HEK293 (cell line): ENCODE measurements at regions not wholly inside any gene's neighbourhood (a gene's known extent, or its start where the extent isn't known, plus 50 kb on each side); places are given as distances from the start of the nearest gene placed in this dataset.

Source experiments
- CTCF ChIA-PET: fragments of 350-600 bp; formaldehyde crosslinking; extraction: SDS; loops from one replicate; lab custom pipeline; 2021; ENCODE audit warnings: antibody characterized with exemption; lab: Yijun Ruan, JAX
- POLR2A ChIA-PET: fragments of 300-600 bp; formaldehyde crosslinking; extraction: SDS; loops from one replicate; lab custom pipeline; 2020; ENCODE audit warnings: antibody characterized with exemption, inconsistent platforms; lab: Yijun Ruan, JAX
- H3K27ac ChIP-seq: fragments of 200-500 bp; sonication (Bioruptor generic); 2 replicates; pipeline ENCODE4 v1.5.1; 2014; ENCODE audit warnings: low read depth, low read length, control low read depth, inconsistent platforms; ENCODE audit errors: extremely low read depth
- H3K36me3 ChIP-seq, 2 experiments: fragments of 200-500 bp in 1 of 2; sonication (Bioruptor generic) in 1 of 2; 1 replicate in 1 of 2; 2 replicates in 1 of 2; pipeline ENCODE4 v1.5.1; 2014 to 2017; ENCODE audit warnings: inconsistent platforms in 2 of 2, low read length in 2 of 2; ENCODE audit not compliant: control insufficient read depth in 2 of 2, insufficient read depth in 1 of 2
- H3K4me1 ChIP-seq: fragments of 200-500 bp; sonication (Bioruptor generic); 2 replicates; pipeline ENCODE4 v1.5.1; 2014; ENCODE audit warnings: mild to moderate bottlenecking, low read length, inconsistent platforms; ENCODE audit not compliant: control insufficient read depth, insufficient read depth
- H3K4me3 ChIP-seq: 2 replicates; pipeline ENCODE4 v1.5.1; 2011; ENCODE audit warnings: low read depth, mild to moderate bottlenecking, control low read depth, low read length, moderate library complexity
- H3K9me3 ChIP-seq: fragments of 200-500 bp; sonication (Bioruptor generic); 2 replicates; pipeline ENCODE4 v1.5.1; 2014; ENCODE audit warnings: low read depth, low read length, inconsistent platforms; ENCODE audit not compliant: control insufficient read depth, insufficient read depth
- HOXC10 ChIP-seq: sonication (generic); formaldehyde crosslinking; IDR thresholded peaks from 2 replicates; pipeline ENCODE4 v1.8.1; 2023; ENCODE audit warnings: mild to moderate bottlenecking, missing genetic modification reagents
- KLF8 ChIP-seq: fragments of 450-650 bp; formaldehyde crosslinking; IDR thresholded peaks from 2 replicates; pipeline ENCODE4 v1.5.1; 2016; ENCODE audit warnings: missing biosample characterization, missing genetic modification characterization
- SP7 ChIP-seq: fragments of 450-650 bp; formaldehyde crosslinking; IDR thresholded peaks from 2 replicates; pipeline ENCODE4 v1.5.1; 2016; ENCODE audit warnings: missing biosample characterization, missing genetic modification characterization
- TRIM28 ChIP-seq: IDR thresholded peaks from 2 replicates; pipeline ENCODE4 v1.6.1; 2011; ENCODE audit warnings: low read length, control low read depth, borderline replicate concordance
- ZBTB21 ChIP-seq: fragments of 450-650 bp; formaldehyde crosslinking; IDR thresholded peaks from 2 replicates; pipeline ENCODE4 v1.5.1; 2017; ENCODE audit warnings: missing biosample characterization, missing genetic modification characterization
- ZBTB8A ChIP-seq: fragments of 450-650 bp; formaldehyde crosslinking; IDR thresholded peaks from 2 replicates; pipeline ENCODE4 v1.5.1; 2016; ENCODE audit warnings: missing biosample characterization, missing genetic modification characterization
- ZNF112 ChIP-seq: fragments of 450-650 bp; formaldehyde crosslinking; IDR thresholded peaks from 2 replicates; pipeline ENCODE4 v1.5.0; 2017; ENCODE audit warnings: missing biosample characterization, missing genetic modification characterization
- ZNF239 ChIP-seq: fragments of 450-650 bp; formaldehyde crosslinking; IDR thresholded peaks from 2 replicates; pipeline ENCODE4 v1.5.1; 2016; ENCODE audit warnings: missing biosample characterization, missing genetic modification characterization
- ZNF302 ChIP-seq: fragments of 450-650 bp; formaldehyde crosslinking; IDR thresholded peaks from 2 replicates; pipeline ENCODE4 v1.5.1; 2016; ENCODE audit warnings: missing biosample characterization, missing genetic modification characterization, low read depth
- ZNF354C ChIP-seq: fragments of 450-650 bp; formaldehyde crosslinking; IDR thresholded peaks from 2 replicates; pipeline ENCODE4 v1.5.1; 2016; ENCODE audit warnings: missing biosample characterization, missing genetic modification characterization, low read depth, borderline replicate concordance
- ZNF426 ChIP-seq: fragments of 450-650 bp; formaldehyde crosslinking; IDR thresholded peaks from 2 replicates; pipeline ENCODE4 v1.5.1; 2017; ENCODE audit warnings: missing biosample characterization, missing genetic modification characterization, mild to moderate bottlenecking, inconsistent platforms, moderate library complexity
- ZNF473 ChIP-seq: fragments of 450-650 bp; formaldehyde crosslinking; IDR thresholded peaks from 2 replicates; pipeline ENCODE4 v1.5.1; 2017; ENCODE audit warnings: missing biosample characterization, missing genetic modification characterization
- ZNF558 ChIP-seq: fragments of 450-650 bp; formaldehyde crosslinking; IDR thresholded peaks from 2 replicates; pipeline ENCODE4 v1.5.1; 2016; ENCODE audit warnings: missing biosample characterization, missing genetic modification characterization
- ZNF560 ChIP-seq: fragments of 450-650 bp; formaldehyde crosslinking; IDR thresholded peaks from 2 replicates; pipeline ENCODE4 v1.5.1; 2017; ENCODE audit warnings: missing biosample characterization, missing genetic modification characterization, borderline replicate concordance
- ZNF621 ChIP-seq: fragments of 450-650 bp; formaldehyde crosslinking; IDR thresholded peaks from 2 replicates; pipeline ENCODE4 v1.5.1; 2017; ENCODE audit warnings: missing biosample characterization, missing genetic modification characterization
- ZNF777 ChIP-seq: fragments of 450-650 bp; formaldehyde crosslinking; IDR thresholded peaks from 2 replicates; pipeline ENCODE4 v1.5.1; 2017; ENCODE audit warnings: missing biosample characterization, missing genetic modification characterization, borderline replicate concordance
- ZNF837 ChIP-seq: fragments of 450-650 bp; formaldehyde crosslinking; IDR thresholded peaks from 2 replicates; pipeline ENCODE4 v1.5.1; 2016; ENCODE audit warnings: missing biosample characterization, missing genetic modification characterization
- ZXDB ChIP-seq: fragments of 450-650 bp; formaldehyde crosslinking; IDR thresholded peaks from 2 replicates; pipeline ENCODE4 v1.5.1; 2016; ENCODE audit warnings: missing biosample characterization, missing genetic modification characterization
- TF ChIP-seq, protein P1 (sequence below): fragments of 450-650 bp; formaldehyde crosslinking; conservative IDR thresholded peaks from 2 replicates; pipeline ENCODE4 v1.5.1; 2016; ENCODE audit warnings: low read depth, missing biosample characterization, missing genetic modification characterization
- TF ChIP-seq, protein P2 (sequence below): fragments of 450-650 bp; formaldehyde crosslinking; IDR thresholded peaks from 2 replicates; pipeline ENCODE4 v1.5.1; 2017; ENCODE audit warnings: missing biosample characterization, missing genetic modification characterization

DNA sequence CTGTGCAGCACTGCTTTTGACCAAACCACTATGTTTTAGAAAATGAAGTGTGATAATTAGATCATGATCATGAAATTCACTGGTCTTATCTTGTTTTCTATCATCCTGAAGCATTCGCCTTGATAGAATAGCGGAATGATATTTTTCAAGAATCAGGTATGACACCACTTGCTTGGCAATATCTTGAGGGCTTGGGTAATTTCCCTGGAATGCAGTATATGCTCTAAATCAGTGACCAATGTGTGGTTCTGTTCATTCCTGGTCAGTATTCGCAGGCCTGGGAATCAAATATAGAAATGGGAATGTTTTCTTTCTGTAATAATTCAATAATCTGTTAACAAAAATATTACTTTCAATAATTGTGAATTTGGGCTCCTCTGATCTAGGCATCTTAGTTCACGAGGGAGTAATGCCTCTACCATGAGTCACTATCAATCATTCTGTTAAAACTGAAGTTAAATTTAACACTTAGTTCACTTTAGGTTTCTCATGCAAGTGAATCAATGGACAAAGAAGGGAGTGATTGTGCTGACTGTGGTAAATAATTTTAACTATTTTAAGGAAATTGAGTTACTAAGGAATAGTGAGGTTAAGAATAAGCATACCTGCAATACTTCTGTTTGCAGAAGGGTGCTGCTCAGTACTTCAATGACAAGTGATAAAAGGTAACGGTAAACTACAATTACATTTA, 137.9 kb downstream of the PCDH20 start (continued):
- no peak for TF ChIP-seq ZNF777
- TF ChIP-seq ZNF426 (tag by site-specific recombination): no peak
- TF ChIP-seq, protein P1, sequence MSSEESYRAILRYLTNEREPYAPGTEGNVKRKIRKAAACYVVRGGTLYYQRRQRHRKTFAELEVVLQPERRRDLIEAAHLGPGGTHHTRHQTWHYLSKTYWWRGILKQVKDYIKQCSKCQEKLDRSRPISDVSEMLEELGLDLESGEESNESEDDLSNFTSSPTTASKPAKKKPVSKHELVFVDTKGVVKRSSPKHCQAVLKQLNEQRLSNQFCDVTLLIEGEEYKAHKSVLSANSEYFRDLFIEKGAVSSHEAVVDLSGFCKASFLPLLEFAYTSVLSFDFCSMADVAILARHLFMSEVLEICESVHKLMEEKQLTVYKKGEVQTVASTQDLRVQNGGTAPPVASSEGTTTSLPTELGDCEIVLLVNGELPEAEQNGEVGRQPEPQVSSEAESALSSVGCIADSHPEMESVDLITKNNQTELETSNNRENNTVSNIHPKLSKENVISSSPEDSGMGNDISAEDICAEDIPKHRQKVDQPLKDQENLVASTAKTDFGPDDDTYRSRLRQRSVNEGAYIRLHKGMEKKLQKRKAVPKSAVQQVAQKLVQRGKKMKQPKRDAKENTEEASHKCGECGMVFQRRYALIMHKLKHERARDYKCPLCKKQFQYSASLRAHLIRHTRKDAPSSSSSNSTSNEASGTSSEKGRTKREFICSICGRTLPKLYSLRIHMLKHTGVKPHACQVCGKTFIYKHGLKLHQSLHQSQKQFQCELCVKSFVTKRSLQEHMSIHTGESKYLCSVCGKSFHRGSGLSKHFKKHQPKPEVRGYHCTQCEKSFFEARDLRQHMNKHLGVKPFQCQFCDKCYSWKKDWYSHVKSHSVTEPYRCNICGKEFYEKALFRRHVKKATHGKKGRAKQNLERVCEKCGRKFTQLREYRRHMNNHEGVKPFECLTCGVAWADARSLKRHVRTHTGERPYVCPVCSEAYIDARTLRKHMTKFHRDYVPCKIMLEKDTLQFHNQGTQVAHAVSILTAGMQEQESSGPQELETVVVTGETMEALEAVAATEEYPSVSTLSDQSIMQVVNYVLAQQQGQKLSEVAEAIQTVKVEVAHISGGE: no peak

DNA sequence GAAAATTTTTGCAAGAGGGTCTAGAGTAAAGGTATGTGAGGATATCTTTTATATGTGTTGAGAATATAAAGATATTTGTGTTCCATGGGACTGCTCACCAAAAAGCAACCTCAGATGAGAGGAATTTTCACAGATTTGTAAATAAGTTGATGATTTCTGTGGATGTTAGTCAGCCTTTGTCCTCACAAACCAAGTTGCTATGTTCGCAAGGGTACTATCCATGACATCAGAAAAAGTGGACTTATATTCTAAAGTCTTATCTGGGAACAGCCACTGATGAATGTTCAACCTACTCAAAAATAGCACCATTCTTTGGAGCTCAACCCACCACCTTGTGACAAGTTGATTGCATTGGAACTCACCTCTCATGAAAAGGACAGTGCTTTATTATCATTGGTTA, 138.6 kb downstream of the PCDH20 start:
- H3K4me3 ChIP-seq: no peak overlapping the region
- TF ChIP-seq ZNF560 (tag by site-specific recombination) (no peak), TRIM28 (no peak), HOXC10 (CRISPR knock-in tag) (no peak), ZNF354C (tag by site-specific recombination) (no peak), SP7 (tag by site-specific recombination) (no peak), ZNF112 (tag by site-specific recombination) (no peak), ZBTB8A (tag by site-specific recombination) (no peak)
- H3K9me3 ChIP-seq: no peaks in the 10 kb centered on the region
- POLR2A ChIA-PET: no interaction called here
- no peaks in the 10 kb centered on the region for H3K36me3 ChIP-seq
- H3K27ac ChIP-seq: no peak overlapping the region
- H3K4me1 ChIP-seq: no peaks in the 10 kb centered on the region
- CTCF ChIA-PET: interaction anchor here (0.6 kb wide), 1 partner anchor 22 kb away, joined by 3 read pairs; no protein-coding TSS in a partner anchor

DNA sequence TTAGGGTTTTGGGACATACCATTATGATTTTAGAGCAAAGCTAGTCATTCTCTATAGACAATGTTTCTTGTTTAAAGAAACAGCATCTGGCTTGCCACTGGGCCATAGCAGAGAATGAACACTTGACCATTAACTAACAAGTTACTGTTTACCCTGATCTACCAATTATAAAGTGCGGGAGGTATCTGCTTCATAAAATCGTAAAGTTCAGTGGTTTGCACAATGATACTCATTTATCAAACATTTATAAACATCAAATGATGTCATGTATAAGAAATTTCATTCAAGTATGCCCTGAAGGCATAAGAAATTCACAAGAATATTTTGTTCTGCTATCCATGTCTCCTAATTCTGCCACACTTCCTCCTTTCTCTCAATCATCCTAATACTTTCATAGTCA, 139.2 kb downstream of the PCDH20 start:
- H3K4me1 ChIP-seq: no peaks in the 10 kb centered on the region
- no peak overlapping the region for H3K4me3 ChIP-seq
- TF ChIP-seq ZNF837 (tag by site-specific recombination) (no peak), ZNF621 (tag by site-specific recombination) (no peak), ZBTB21 (tag by site-specific recombination) (no peak), ZNF302 (no peak), KLF8 (no peak), ZNF239 (tag by site-specific recombination) (no peak), ZXDB (tag by site-specific recombination) (no peak), ZNF558 (no peak), ZNF473 (no peak)
- TF ChIP-seq, protein P2, sequence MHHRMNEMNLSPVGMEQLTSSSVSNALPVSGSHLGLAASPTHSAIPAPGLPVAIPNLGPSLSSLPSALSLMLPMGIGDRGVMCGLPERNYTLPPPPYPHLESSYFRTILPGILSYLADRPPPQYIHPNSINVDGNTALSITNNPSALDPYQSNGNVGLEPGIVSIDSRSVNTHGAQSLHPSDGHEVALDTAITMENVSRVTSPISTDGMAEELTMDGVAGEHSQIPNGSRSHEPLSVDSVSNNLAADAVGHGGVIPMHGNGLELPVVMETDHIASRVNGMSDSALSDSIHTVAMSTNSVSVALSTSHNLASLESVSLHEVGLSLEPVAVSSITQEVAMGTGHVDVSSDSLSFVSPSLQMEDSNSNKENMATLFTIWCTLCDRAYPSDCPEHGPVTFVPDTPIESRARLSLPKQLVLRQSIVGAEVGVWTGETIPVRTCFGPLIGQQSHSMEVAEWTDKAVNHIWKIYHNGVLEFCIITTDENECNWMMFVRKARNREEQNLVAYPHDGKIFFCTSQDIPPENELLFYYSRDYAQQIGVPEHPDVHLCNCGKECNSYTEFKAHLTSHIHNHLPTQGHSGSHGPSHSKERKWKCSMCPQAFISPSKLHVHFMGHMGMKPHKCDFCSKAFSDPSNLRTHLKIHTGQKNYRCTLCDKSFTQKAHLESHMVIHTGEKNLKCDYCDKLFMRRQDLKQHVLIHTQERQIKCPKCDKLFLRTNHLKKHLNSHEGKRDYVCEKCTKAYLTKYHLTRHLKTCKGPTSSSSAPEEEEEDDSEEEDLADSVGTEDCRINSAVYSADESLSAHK (tag by site-specific recombination): no peak
- H3K9me3 ChIP-seq: no peaks in the 10 kb centered on the region
- ChIA-PET CTCF (no interaction called here), POLR2A (no interaction called here)
- no peaks in the 10 kb centered on the region for H3K36me3 ChIP-seq
- no peak overlapping the region for H3K27ac ChIP-seq
